ENCODE measurements at regions not wholly inside any gene's neighbourhood (a gene's known extent, or its start where the extent isn't known, plus 50 kb on each side); places are given as distances from the start of the nearest gene placed in this dataset.
"Not testable (repeated sequence)": the region's sequence is repeated elsewhere in the genome, so short reads cannot be mapped to it uniquely, and the experiment has no call there.

GRCh38 chr2:111266556-111266955, 145.8 kb downstream of the BCL2L11 start:
- H3K4me3 ChIP-seq (replicated peaks in 1 of 3); H3K4me1 ChIP-seq; H3K27me3 ChIP-seq; H3K36me3 ChIP-seq; intact Hi-C loops (cut with DNase I); H3K9me3 ChIP-seq: not testable (repeated sequence)
- peak overlapping the region in 1 of 3 donors; percentile 53 for H3K27ac ChIP-seq
- peak; percentile 46 to 50 for DNase-seq
- 72 to 77% methylated on average over 6 of the region's 6 CpGs for WGBS, 2 donors

- peak; percentile 75 to 85 for DNase-seq
These were observed 146.3 kb downstream of the BCL2L11 start for GRCh38 chr2:111267038-111267437.

GRCh38 chr2:111269761-111270323, 149.1 kb downstream of the BCL2L11 start:
- DNase-seq; intact Hi-C loops (cut with DNase I); H3K36me3 ChIP-seq; H3K27me3 ChIP-seq; H3K27ac ChIP-seq; H3K4me3 ChIP-seq (replicated peaks in 1 of 3); H3K9me3 ChIP-seq; H3K4me1 ChIP-seq: not testable (repeated sequence)
- WGBS, 2 donors: 100% methylated on average over 1 of the region's 4 CpGs; no CpG with 5 or more reads in 1 of the 2 donors

More at GRCh38 chr2:111267038-111267437, 146.3 kb downstream of the BCL2L11 start:
- H3K27me3 ChIP-seq; H3K36me3 ChIP-seq; intact Hi-C loops (cut with DNase I); H3K4me1 ChIP-seq; H3K9me3 ChIP-seq; H3K4me3 ChIP-seq (replicated peaks in 1 of 3): not testable (repeated sequence)
- 0 to 14% methylated on average over 1 of the region's 14 CpGs for WGBS, 2 donors
- peak overlapping the region in 2 of 3 donors; percentile 9 to 53 for H3K27ac ChIP-seq
- peak in 2 of 6 experiments; percentile 23 to 29 for TF ChIP-seq CTCF (IDR thresholded peaks at IDR 0.05)

GRCh38 chr2:111270569-111270968, 149.9 kb downstream of the BCL2L11 start:
- not testable (repeated sequence) for H3K36me3 ChIP-seq
- 100% methylated on average over 2 of the region's 3 CpGs; no CpG with 5 or more reads in 1 of the 2 donors for WGBS, 2 donors

GRCh38 chr2:111271647-111272304, 151.1 kb downstream of the BCL2L11 start:
- H3K27me3 ChIP-seq; DNase-seq; H3K4me1 ChIP-seq; H3K36me3 ChIP-seq; H3K27ac ChIP-seq; intact Hi-C loops (cut with DNase I); H3K9me3 ChIP-seq; H3K4me3 ChIP-seq (replicated peaks in 1 of 3): not testable (repeated sequence)
- WGBS, 2 donors: 93% methylated on average over 5 of the region's 8 CpGs; no CpG with 5 or more reads in 1 of the 2 donors

More at GRCh38 chr2:111270569-111270968, 149.9 kb downstream of the BCL2L11 start:
- intact Hi-C loops (cut with DNase I); H3K4me1 ChIP-seq; DNase-seq; H3K9me3 ChIP-seq; H3K27ac ChIP-seq; H3K27me3 ChIP-seq; H3K4me3 ChIP-seq (replicated peaks in 1 of 3): not testable (repeated sequence)

- H3K9me3 ChIP-seq; H3K27ac ChIP-seq; H3K27me3 ChIP-seq; DNase-seq; H3K4me3 ChIP-seq (replicated peaks in 1 of 3); H3K4me1 ChIP-seq; intact Hi-C loops (cut with DNase I); H3K36me3 ChIP-seq: not testable (repeated sequence)
- 85 to 86% methylated on average over 3 of the region's 7 CpGs for WGBS, 2 donors
These were observed 152.3 kb downstream of the BCL2L11 start for GRCh38 chr2:111273007-111273406.

GRCh38 chr2:111275047-111275853, 154.5 kb downstream of the BCL2L11 start:
- WGBS, 2 donors: 78 to 86% methylated on average over 10 to 12 of the region's 15 CpGs
- H3K36me3 ChIP-seq; H3K27ac ChIP-seq; H3K4me3 ChIP-seq (replicated peaks in 1 of 3); H3K9me3 ChIP-seq; DNase-seq; intact Hi-C loops (cut with DNase I); H3K4me1 ChIP-seq; H3K27me3 ChIP-seq: not testable (repeated sequence)

GRCh38 chr2:111275854-111276171, 155.1 kb downstream of the BCL2L11 start:
- intact Hi-C loops (cut with DNase I); H3K27me3 ChIP-seq; H3K4me1 ChIP-seq; H3K36me3 ChIP-seq; H3K4me3 ChIP-seq (replicated peaks in 1 of 3); H3K9me3 ChIP-seq; DNase-seq; H3K27ac ChIP-seq: not testable (repeated sequence)
- no CpG with 5 or more reads among the region's 3 CpGs for WGBS, 2 donors

- H3K4me1 ChIP-seq; H3K36me3 ChIP-seq; H3K27ac ChIP-seq; DNase-seq; H3K27me3 ChIP-seq; H3K4me3 ChIP-seq (replicated peaks in 1 of 3); H3K9me3 ChIP-seq; intact Hi-C loops (cut with DNase I): not testable (repeated sequence)
- WGBS, 2 donors: 91% methylated on average over 3 of the region's 3 CpGs; no CpG with 5 or more reads in 1 of the 2 donors
These were observed 157.4 kb downstream of the BCL2L11 start for GRCh38 chr2:111278133-111278532.

- intact Hi-C loops (cut with DNase I); H3K36me3 ChIP-seq; H3K9me3 ChIP-seq; DNase-seq; H3K4me3 ChIP-seq (replicated peaks in 1 of 3); H3K27me3 ChIP-seq; H3K27ac ChIP-seq; H3K4me1 ChIP-seq: not testable (repeated sequence)
- 90% methylated on average over 2 of the region's 6 CpGs; no CpG with 5 or more reads in 1 of the 2 donors for WGBS, 2 donors
These were observed 160.1 kb downstream of the BCL2L11 start for GRCh38 chr2:111280709-111281286.

- H3K4me3 ChIP-seq (replicated peaks in 1 of 3); H3K9me3 ChIP-seq; H3K36me3 ChIP-seq; H3K4me1 ChIP-seq; H3K27me3 ChIP-seq; DNase-seq; H3K27ac ChIP-seq; intact Hi-C loops (cut with DNase I): not testable (repeated sequence)
- WGBS, 2 donors: no CpG with 5 or more reads among the region's 5 CpGs
These were observed 161.4 kb downstream of the BCL2L11 start for GRCh38 chr2:111282162-111282561.

All from thyroid gland (tissue), 4 donors.